ENCODE measurements at regions not wholly inside any gene's neighbourhood (a gene's known extent, or its start where the extent isn't known, plus 50 kb on each side); places are given as distances from the start of the nearest gene placed in this dataset.

DNA sequence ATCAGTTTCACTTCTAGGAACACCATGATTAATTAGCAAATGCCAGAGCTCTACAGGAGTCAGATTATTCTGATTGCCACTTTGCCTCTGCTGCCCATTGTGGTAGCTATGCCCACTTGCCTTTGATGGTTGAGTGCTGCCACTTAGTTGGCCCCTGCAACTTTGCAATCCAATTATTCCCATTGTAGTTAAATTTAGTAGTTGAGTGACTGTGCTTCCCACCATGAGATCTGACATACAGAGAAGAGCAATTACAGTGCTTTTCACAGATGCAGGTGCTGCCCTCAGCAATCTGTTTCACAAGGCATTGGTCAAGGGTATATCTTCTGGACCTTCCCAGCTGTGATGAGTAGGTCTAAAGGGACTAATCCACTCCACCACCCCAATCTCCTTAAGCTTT lies 468.4 kb upstream of the RGS6 start:
- Mint-ChIP-seq H3K27me3 (ENCODE audit: low read depth) (no peaks in the 10 kb centered on the region), H3K4me3 (no peak overlapping the region), H3K9me3 (peaks cover 0 to 15% of the 10 kb centered on the region in 2 experiments; a peak in 4 of 5 replicates), H3K36me3 (ENCODE audit: insufficient read depth in 1 of 3, low read depth in 3 of 3) (peaks cover 26 to 28% (median 26%) of the 10 kb centered on the region in 3 experiments), H3K4me1 (peaks cover 0 to 6% of the 10 kb centered on the region in 2 experiments; a peak in 2 of 4 replicates), H3K27ac (no peak overlapping the region)
- Histone ChIP-seq H3K23me2 (ENCODE audit: insufficient read length, low read depth, low read length, poor library complexity, severe bottlenecking) (no peaks in the 10 kb centered on the region), H2BK5ac (ENCODE audit: insufficient read length, low read length) (no peak overlapping the region), H2BK15ac (ENCODE audit: low read depth, low read length) (no peak overlapping the region), H4K8ac (replicated peaks; ENCODE audit: insufficient read length, low read depth, low read length) (no peak overlapping the region), H2BK120ac (ENCODE audit: low read depth, low read length, poor library complexity, severe bottlenecking) (no peak overlapping the region), H3T11ph (ENCODE audit: low read length) (no peak overlapping the region), H3K4me1 (ENCODE audit: insufficient read depth, low read length) (no peaks in the 10 kb centered on the region; the same call in 1 of the 2 replicates), H3K18ac (ENCODE audit: insufficient read length, low read depth, low read length) (no peak overlapping the region), H3K4ac (ENCODE audit: low read depth, low read length) (no peak overlapping the region), H2AK5ac (ENCODE audit: insufficient read length, low read length) (no peak overlapping the region), H3K27me3 (ENCODE audit: insufficient read depth, low read length) (no peaks in the 10 kb centered on the region), H3K23ac (ENCODE audit: insufficient read length, low read depth, low read length) (no peak overlapping the region), H4K5ac (ENCODE audit: insufficient read length, low read depth, low read length) (no peak overlapping the region), H3K4me2 (ENCODE audit: insufficient read depth, insufficient read length, low read length) (no peak overlapping the region), H3K9ac (ENCODE audit: extremely low read depth, insufficient read length, low read length) (no peak overlapping the region), H2BK12ac (ENCODE audit: insufficient read length, low read depth, low read length) (no peak overlapping the region), H3K27ac (ENCODE audit: insufficient read length, low read depth, low read length) (no peak overlapping the region), H3K79me2 (ENCODE audit: insufficient read depth, low read length) (no peaks in the 10 kb centered on the region; the same call in 1 of the 2 replicates), H4K20me1 (ENCODE audit: control insufficient read depth, insufficient read depth, insufficient read length) (no peaks in the 10 kb centered on the region), H2BK20ac (ENCODE audit: low read depth, low read length, poor library complexity, severe bottlenecking) (no peak overlapping the region), H2AFZ (ENCODE audit: low read length) (no peak overlapping the region), H4K91ac (ENCODE audit: insufficient read length, low read depth, low read length) (no peak overlapping the region), H3K56ac (ENCODE audit: insufficient read length, low read depth, low read length) (no peak overlapping the region), H3K79me1 (ENCODE audit: insufficient read depth, low read depth, low read length, poor library complexity, severe bottlenecking) (no peaks in the 10 kb centered on the region), H3K9me3 (ENCODE audit: control insufficient read depth, low read depth, low read length) (no peaks in the 10 kb centered on the region), H3K14ac (ENCODE audit: insufficient read depth, low read length) (no peak overlapping the region)
- TF ChIP-seq, protein P1, sequence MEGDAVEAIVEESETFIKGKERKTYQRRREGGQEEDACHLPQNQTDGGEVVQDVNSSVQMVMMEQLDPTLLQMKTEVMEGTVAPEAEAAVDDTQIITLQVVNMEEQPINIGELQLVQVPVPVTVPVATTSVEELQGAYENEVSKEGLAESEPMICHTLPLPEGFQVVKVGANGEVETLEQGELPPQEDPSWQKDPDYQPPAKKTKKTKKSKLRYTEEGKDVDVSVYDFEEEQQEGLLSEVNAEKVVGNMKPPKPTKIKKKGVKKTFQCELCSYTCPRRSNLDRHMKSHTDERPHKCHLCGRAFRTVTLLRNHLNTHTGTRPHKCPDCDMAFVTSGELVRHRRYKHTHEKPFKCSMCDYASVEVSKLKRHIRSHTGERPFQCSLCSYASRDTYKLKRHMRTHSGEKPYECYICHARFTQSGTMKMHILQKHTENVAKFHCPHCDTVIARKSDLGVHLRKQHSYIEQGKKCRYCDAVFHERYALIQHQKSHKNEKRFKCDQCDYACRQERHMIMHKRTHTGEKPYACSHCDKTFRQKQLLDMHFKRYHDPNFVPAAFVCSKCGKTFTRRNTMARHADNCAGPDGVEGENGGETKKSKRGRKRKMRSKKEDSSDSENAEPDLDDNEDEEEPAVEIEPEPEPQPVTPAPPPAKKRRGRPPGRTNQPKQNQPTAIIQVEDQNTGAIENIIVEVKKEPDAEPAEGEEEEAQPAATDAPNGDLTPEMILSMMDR (conservative IDR thresholded peaks at IDR 0.05): no peak
- no peak for DNase-seq
